Thoracic aorta (tissue), 2 donors: ENCODE measurements at regions not wholly inside any gene's neighbourhood (a gene's known extent, or its start where the extent isn't known, plus 50 kb on each side); places are given as distances from the start of the nearest gene placed in this dataset.

Experiments
- ATAC-seq: fragments of 150-250 bp; one replicate; pipeline ENCODE4 v1.8.0; 2017; ENCODE audit warnings: low read depth; ENCODE audit not compliant: insufficient number of reproducible peaks, low FRiP score
- DNase-seq: peaks from one replicate; pipeline ENCODE4 v3.0.0-alpha.2; 2020; ENCODE audit warnings: low spot score
- H3K27ac ChIP-seq, 2 donors: fragments of 200-600 bp; sonication (generic); 1 replicate in 1 of 2; 2 replicates in 1 of 2; pipeline ENCODE4 v1.5.1; 2016; ENCODE audit warnings: mild to moderate bottlenecking in 2 of 2, moderate library complexity in 2 of 2
- H3K27me3 ChIP-seq: fragments of 200-600 bp; sonication (generic); replicated peaks from 2 replicates; pipeline ENCODE4 v1.6.0; 2016; ENCODE audit warnings: mild to moderate bottlenecking; ENCODE audit not compliant: insufficient read depth
- H3K36me3 ChIP-seq: fragments of 200-600 bp; sonication (generic); one replicate; pipeline ENCODE4 v1.5.1; 2016
- H3K4me1 ChIP-seq, 2 donors: fragments of 200-600 bp; sonication (generic); 1 replicate in 1 of 2; 2 replicates in 1 of 2; pipeline versions ENCODE4 v1.5.1 to v1.6.0; 2016; ENCODE audit warnings: low read depth in 2 of 2, mild to moderate bottlenecking in 1 of 2; ENCODE audit not compliant: control insufficient read depth in 1 of 2
- H3K4me3 ChIP-seq: fragments of 200-600 bp; sonication (generic); 2 replicates; pipeline ENCODE4 v1.5.1; 2016; ENCODE audit warnings: mild to moderate bottlenecking
- H3K9me3 ChIP-seq: fragments of 200-600 bp; sonication (generic); 2 replicates; pipeline ENCODE4 v1.5.1; 2016
- CTCF ChIP-seq: fragments of 200-600 bp; sonication (generic); IDR thresholded peaks from one replicate; pipeline ENCODE4 v1.5.1; 2019; ENCODE audit warnings: antibody characterized with exemption

- TF ChIP-seq CTCF = no peak
Measured at GRCh38 chr10:2342206-2342605, 604.9 kb upstream of the ADARB2 start.

GRCh38 chr10:2340831-2341647 lies 603.7 kb upstream of the ADARB2 start:
- Histone ChIP-seq H3K9me3 (no peaks in the 10 kb centered on the region), H3K27ac (no peak overlapping the region), H3K4me1 (no peaks in the 10 kb centered on the region), H3K4me3 (no peak overlapping the region), H3K27me3 (no peaks in the 10 kb centered on the region), H3K36me3 (no peaks in the 10 kb centered on the region)
- no peak for ATAC-seq
- TF ChIP-seq CTCF = no peak
- DNase-seq = no peak

More at GRCh38 chr10:2342206-2342605, 604.9 kb upstream of the ADARB2 start:
- Histone ChIP-seq H3K4me1 (no peaks in the 10 kb centered on the region), H3K36me3 (no peaks in the 10 kb centered on the region), H3K9me3 (no peaks in the 10 kb centered on the region), H3K4me3 (no peak overlapping the region), H3K27ac (no peak overlapping the region), H3K27me3 (no peaks in the 10 kb centered on the region)
- ATAC-seq (no peak), DNase-seq (no peak)

GRCh38 chr10:2335626-2336025 lies 598.3 kb upstream of the ADARB2 start:
- Histone ChIP-seq H3K9me3 (no peaks in the 10 kb centered on the region), H3K4me3 (no peak overlapping the region), H3K4me1 (no peaks in the 10 kb centered on the region), H3K36me3 (no peaks in the 10 kb centered on the region), H3K27me3 (no peaks in the 10 kb centered on the region), H3K27ac (no peak overlapping the region)
- no peak for TF ChIP-seq CTCF
- DNase-seq (no peak), ATAC-seq (no peak)

GRCh38 chr10:2334575-2334974 lies 597.2 kb upstream of the ADARB2 start:
- no peak for DNase-seq
- H3K36me3 ChIP-seq = no peaks in the 10 kb centered on the region
- no peak for TF ChIP-seq CTCF
- no peaks in the 10 kb centered on the region for H3K27me3 ChIP-seq
- no peaks in the 10 kb centered on the region for H3K4me1 ChIP-seq
- ATAC-seq = no peak
- no peak overlapping the region for H3K4me3 ChIP-seq
- no peaks in the 10 kb centered on the region for H3K9me3 ChIP-seq
- H3K27ac ChIP-seq = no peak overlapping the region

GRCh38 chr10:2329082-2329481 lies 591.8 kb upstream of the ADARB2 start:
- no peaks in the 10 kb centered on the region for H3K36me3 ChIP-seq
- no peak for DNase-seq
- no peak for ATAC-seq
- no peaks in the 10 kb centered on the region for H3K4me1 ChIP-seq
- no peak overlapping the region for H3K27ac ChIP-seq
- H3K27me3 ChIP-seq = no peaks in the 10 kb centered on the region
- H3K9me3 ChIP-seq = no peaks in the 10 kb centered on the region
- no peak overlapping the region for H3K4me3 ChIP-seq
- no peak for TF ChIP-seq CTCF
